ENCODE measurements at regions not wholly inside any gene's neighbourhood (a gene's known extent, or its start where the extent isn't known, plus 50 kb on each side); places are given as distances from the start of the nearest gene placed in this dataset.

GRCh38 chr16:9185381-9185780 is 93.9 kb downstream of the HAPSTR1 start:
- H3K4me3 ChIP-seq (ENCODE audit: low read depth, low read length): no peak overlapping the region
- no peak for DNase-seq (ENCODE audit: low read depth)
- no peak for TF ChIP-seq CTCF (IDR thresholded peaks at IDR 0.05; ENCODE audit: low read depth, low read length, missing control alignments)
- in situ Hi-C loops (cut with HindIII; ENCODE audit: low sequenced_read_pairs): no loop called here

GRCh38 chr16:9186061-9186460 is 94.6 kb downstream of the HAPSTR1 start:
- no peak for DNase-seq (ENCODE audit: low read depth)
- H3K4me3 ChIP-seq (ENCODE audit: low read depth, low read length): no peak overlapping the region
- in situ Hi-C loops (cut with HindIII; ENCODE audit: low sequenced_read_pairs): no loop called here
- TF ChIP-seq CTCF (IDR thresholded peaks at IDR 0.05; ENCODE audit: low read depth, low read length, missing control alignments): no peak

- DNase-seq (ENCODE audit: low read depth): no peak
- H3K4me3 ChIP-seq (ENCODE audit: low read depth, low read length): no peak overlapping the region
- in situ Hi-C loops (cut with HindIII; ENCODE audit: low sequenced_read_pairs): no loop called here
- TF ChIP-seq CTCF (IDR thresholded peaks at IDR 0.05; ENCODE audit: low read depth, low read length, missing control alignments): no peak
Measured at GRCh38 chr16:9188721-9189120, 97.3 kb downstream of the HAPSTR1 start.

- TF ChIP-seq CTCF (IDR thresholded peaks at IDR 0.05; ENCODE audit: low read depth, low read length, missing control alignments): no peak
- no peak for DNase-seq (ENCODE audit: low read depth)
- in situ Hi-C loops (cut with HindIII; ENCODE audit: low sequenced_read_pairs): no loop called here
Measured at GRCh38 chr16:9191274-9191850, 99.9 kb downstream of the HAPSTR1 start.

GRCh38 chr16:9192746-9193145 is 101.3 kb downstream of the HAPSTR1 start:
- DNase-seq (ENCODE audit: low read depth): no peak
- no peak for TF ChIP-seq CTCF (IDR thresholded peaks at IDR 0.05; ENCODE audit: low read depth, low read length, missing control alignments)
- H3K4me3 ChIP-seq (ENCODE audit: low read depth, low read length): no peak overlapping the region
- in situ Hi-C loops (cut with HindIII; ENCODE audit: low sequenced_read_pairs): no loop called here

More at GRCh38 chr16:9191274-9191850, 99.9 kb downstream of the HAPSTR1 start:
- no peak overlapping the region for H3K4me3 ChIP-seq (ENCODE audit: low read depth, low read length)

- in situ Hi-C loops (cut with HindIII; ENCODE audit: low sequenced_read_pairs): no loop called here
- no peak for TF ChIP-seq CTCF (IDR thresholded peaks at IDR 0.05; ENCODE audit: low read depth, low read length, missing control alignments)
- DNase-seq (ENCODE audit: low read depth): no peak
- no peak overlapping the region for H3K4me3 ChIP-seq (ENCODE audit: low read depth, low read length)
Measured at GRCh38 chr16:9195287-9195686, 103.8 kb downstream of the HAPSTR1 start.

All from astrocyte of the cerebellum (primary cell).